ENCODE measurements at regions not wholly inside any gene's neighbourhood (a gene's known extent, or its start where the extent isn't known, plus 50 kb on each side); places are given as distances from the start of the nearest gene placed in this dataset.

DNA sequence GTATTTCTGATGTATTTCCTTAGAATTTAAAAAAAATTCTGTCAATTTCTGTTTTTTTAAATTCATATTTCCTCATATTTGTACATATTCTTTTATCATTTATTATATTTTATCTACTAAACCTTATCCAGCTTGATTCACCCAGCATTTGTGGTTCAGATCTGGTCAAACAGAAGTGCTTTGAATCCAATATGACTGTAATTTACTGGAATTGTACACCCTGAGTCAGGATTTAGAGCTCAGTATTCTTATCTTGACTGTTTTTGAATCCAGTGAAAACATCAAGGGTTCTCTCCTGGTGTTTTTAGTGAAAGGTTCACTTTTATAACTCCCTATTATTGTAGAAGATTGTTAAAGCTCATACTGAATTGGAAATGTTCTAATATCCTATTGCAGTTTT, 1077.0 kb upstream of the NCAM2 start:
- no peak for DNase-seq (ENCODE audit: low read depth in 4 of 4, low spot score in 1 of 4)

DNA sequence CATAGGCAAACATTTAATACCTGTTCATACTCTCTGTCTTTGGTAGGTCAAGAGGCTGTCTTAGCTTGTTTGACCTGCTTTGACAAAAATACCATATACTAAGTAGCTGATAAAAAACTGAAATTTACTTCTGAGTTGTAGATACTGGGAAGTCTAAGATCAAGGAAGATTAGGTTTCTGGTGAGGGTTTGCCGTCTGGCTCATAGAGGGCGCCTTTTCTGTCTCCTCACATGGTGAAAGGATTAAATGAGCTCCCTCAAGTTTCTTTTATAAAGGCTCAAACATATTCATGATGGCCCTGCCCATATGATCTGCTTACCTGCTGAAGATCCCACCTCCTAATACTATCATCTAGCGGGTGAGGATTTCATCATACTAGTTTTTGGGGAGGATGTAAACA, 1076.1 kb upstream of the NCAM2 start:
- no peak for DNase-seq (ENCODE audit: low read depth in 4 of 4, low spot score in 1 of 4)

DNA sequence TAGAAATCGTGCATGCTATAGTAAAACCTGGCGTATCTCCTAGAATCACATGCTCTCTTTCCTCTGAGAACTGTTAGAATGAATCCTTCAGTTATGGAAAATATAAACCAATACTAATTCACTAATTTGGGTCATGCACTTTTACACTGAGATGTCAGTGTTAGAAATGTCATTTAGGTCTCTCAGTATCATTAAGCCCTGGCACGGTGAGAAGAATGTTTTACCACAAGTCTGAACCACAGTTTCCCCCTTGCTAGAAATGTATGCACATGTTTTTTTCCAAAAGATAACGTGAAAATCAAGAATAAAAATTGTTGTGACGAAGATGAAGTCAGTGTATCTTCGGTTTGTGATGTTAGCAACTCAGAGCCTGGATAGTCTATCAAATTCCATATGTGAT, 1062.7 kb upstream of the NCAM2 start:
- no peak for DNase-seq (ENCODE audit: low read depth in 4 of 4, low spot score in 1 of 4)

DNA sequence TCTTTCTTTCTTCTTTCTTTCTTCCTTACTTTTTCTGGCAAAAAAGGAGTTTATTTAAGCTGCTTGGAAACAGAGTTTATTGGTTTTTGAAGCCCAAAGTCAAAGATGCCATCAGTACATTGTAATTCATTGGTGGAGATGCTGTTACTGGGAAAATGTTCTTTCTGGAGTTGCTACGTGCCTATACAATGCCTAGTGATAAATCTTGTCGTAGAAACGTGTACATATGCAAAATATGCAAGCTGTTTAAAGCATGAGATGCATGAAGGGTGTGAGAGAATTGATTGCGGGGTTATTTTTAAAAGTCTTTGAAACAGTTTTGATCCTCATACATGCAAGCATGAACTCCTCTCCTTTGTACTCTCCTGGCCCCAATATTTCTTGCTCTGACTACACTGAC, 1060.6 kb upstream of the NCAM2 start:
- DNase-seq (ENCODE audit: low read depth in 4 of 4, low spot score in 1 of 4): no peak

DNA sequence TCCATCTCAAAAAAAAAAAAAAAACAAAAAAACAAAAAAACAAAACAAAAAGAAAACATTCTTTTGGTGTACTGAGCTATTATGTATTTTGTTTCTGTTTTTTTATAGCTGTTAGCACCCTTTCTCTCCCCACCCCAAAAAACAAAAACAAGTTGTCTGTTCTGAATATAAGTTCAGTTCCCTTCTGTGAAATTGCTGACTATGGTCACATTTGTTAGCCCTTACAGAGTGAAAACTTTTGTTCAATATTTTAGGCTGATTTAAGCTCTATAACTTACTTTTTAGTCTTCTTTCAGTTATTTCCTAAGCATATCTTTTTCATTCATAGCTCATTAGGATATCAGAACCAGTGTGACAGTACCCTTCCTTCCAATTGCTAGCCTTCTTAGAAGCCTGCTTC, 1056.6 kb upstream of the NCAM2 start:
- no peak for DNase-seq (ENCODE audit: low read depth in 4 of 4, low spot score in 1 of 4)

DNA sequence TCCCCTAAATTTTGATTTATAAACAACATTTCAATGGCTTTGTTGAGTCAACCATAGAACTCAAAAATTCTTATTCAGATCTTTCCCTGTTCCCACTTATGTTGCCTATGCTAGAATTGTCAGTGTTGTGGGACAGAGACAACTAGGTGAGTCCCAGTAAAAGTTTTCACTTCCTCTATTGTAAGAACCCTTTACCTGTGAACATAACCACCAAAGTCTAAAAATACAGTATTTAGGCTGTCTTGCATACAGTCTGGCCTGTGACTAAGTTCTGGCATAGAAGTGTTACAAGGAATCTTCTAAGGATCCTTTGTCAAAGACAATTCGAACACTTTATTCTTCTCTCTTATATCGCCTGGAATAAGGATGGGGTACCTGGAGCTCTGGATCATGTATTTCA, 1047.9 kb upstream of the NCAM2 start:
- DNase-seq (ENCODE audit: low read depth in 4 of 4, low spot score in 1 of 4): no peak

DNA sequence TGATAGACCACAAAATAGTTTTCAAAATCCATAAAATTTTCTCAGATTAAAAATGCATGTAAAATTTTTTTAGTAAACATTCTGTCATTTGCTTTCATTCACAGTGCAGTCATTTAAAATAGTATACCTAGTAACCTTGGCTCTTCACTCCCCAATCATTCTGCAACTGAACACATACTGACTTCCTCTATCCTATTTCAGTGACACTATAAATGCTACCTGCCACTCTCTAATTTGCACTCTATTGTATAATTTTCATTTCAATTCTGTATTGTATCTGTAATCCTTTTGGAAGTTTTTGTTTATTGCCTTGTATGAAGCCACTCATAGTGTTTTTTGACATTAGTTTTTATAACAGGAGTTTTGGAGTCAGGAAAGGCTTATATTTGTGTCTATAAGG, 1029.1 kb upstream of the NCAM2 start:
- no peak for DNase-seq (ENCODE audit: low read depth in 4 of 4, low spot score in 1 of 4)

DNA sequence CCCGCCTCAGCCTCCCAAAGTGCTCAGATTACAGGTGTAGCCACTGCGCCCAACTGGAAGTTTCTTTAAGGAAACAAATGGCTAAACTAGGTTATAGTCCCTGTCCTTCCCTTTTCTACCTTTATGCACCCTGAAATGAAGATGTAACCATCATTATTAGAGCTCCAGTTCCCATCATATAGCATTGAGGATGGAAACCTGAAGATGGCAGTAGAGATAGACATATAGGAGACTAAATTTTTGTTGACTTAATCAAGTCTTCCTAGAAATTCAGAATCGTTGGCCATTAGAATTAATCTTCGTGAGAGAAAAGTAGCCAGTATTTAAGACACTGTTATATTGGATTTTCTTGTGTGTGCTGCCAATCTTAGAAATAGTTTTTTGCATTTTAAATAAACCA, 1016.3 kb upstream of the NCAM2 start:
- DNase-seq (ENCODE audit: low read depth in 4 of 4, low spot score in 1 of 4): no peak

DNA sequence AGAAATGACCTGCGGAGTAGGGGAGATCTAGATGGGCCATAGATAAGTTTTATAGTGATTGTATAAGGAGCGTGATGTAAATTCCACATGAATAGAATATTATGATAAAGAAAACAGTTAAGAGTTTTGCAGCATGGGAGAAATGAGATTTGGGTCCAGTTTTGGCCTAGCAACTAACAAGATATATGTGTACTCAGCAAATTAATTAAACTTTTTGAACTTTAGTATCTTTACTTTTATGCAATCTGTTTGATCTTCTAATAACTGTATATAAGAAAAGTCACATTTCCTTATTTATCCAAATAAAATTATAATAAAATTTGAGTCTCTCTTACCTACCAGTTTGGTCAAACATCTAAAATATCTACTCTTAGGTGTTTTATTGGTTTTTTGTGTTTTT, 1011.8 kb upstream of the NCAM2 start:
- DNase-seq (ENCODE audit: low read depth in 4 of 4, low spot score in 1 of 4): no peak

DNA sequence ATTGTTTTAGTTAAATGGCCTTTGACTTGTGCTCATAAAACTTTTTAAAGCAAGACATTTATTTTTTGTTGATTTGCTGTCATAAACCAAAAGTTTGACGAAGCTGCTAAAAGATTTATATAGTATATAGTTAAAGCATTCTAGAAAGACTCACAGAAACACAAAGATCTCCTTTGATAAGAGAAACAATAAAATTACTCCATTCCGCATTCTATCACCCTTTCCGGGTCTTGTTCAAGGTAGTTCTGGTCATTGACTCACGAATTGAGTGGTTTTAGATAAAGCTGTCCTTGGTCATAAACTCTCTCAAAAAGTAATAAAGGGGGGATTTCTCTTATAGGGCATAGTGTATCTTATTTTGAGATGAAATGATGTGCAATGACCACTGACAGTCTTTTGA, 1010.5 kb upstream of the NCAM2 start:
- DNase-seq (ENCODE audit: low read depth in 4 of 4, low spot score in 1 of 4): no peak

DNA sequence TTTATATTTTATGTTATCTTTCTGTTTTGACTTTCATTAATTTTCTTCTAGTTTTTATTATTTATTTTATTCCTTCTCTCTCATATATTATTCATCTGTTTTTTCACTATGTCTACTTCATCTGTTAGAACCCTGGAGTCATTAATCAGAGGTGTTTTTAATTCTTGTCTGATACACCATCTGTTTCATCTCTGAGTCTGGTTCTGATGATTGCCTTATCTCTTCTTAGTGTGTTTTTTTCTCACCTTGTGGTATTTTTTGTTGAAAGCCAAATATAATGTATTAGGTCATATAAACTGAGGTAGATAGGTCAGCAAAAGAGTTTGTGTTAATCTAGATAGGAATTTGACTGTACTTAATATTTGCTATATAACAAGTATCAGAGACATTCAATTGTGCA, 1005.7 kb upstream of the NCAM2 start:
- DNase-seq (ENCODE audit: low read depth in 4 of 4, low spot score in 1 of 4): no peak

DNA sequence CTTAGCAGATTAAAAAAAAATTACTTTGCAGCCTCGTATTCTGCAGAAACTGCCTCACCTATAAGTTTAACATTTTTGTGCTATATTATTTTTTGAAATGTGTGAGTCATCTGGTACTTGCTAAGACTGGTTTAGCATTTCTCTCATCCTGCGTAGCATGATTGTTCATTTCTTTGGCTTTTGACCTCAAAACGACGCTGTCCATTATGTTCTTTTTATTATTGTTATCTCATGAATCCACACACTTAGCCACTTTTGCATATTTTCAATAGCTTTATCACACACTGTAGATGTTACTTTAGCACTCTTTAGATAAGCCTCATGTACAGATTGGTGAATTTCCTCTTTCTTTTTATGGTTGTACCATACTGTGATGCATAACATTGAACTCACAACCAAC, 1004.9 kb upstream of the NCAM2 start:
- DNase-seq (ENCODE audit: low read depth in 4 of 4, low spot score in 1 of 4): no peak

DNA sequence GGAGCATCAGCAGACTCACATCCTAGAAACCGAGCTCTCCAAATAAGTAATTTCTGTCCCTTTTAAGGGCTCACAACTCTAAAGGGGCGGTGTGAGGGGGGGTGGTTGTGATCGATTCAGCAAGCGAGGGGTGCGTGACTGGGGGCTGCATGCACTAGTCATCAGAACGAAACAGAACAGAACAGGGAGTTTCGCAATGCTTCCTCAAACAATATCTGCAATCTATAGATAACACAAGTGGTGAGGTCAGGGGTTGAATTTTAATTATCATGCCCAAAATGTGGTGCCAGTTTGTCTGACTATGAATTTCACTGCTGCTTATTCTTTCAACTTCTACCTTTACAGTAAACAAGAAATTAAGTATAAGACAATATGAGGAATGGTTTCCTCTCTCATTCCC, 1003.0 kb upstream of the NCAM2 start:
- DNase-seq (ENCODE audit: low read depth in 4 of 4, low spot score in 1 of 4): no peak

DNA sequence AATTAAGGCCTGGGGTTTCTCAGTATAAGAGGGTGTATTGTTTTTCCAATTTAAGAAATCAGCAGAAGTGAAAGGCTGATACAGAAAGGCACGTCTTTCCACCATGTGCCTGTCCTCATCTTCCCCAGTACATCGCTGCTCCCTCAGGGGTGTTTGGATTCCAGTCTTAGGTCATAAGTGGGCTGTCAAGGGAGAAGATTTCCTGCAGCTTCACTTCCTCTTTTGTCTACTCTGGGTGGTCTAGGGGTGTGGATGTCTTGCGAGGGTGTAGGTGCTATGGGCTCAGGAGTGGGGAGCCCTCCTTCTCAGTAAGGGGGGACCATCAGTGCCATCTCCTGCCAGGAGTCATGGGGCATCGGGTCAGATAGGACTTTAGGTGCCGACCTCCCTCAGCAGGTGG, 999.8 kb upstream of the NCAM2 start:
- no peak for DNase-seq (ENCODE audit: low read depth in 4 of 4, low spot score in 1 of 4)

DNA sequence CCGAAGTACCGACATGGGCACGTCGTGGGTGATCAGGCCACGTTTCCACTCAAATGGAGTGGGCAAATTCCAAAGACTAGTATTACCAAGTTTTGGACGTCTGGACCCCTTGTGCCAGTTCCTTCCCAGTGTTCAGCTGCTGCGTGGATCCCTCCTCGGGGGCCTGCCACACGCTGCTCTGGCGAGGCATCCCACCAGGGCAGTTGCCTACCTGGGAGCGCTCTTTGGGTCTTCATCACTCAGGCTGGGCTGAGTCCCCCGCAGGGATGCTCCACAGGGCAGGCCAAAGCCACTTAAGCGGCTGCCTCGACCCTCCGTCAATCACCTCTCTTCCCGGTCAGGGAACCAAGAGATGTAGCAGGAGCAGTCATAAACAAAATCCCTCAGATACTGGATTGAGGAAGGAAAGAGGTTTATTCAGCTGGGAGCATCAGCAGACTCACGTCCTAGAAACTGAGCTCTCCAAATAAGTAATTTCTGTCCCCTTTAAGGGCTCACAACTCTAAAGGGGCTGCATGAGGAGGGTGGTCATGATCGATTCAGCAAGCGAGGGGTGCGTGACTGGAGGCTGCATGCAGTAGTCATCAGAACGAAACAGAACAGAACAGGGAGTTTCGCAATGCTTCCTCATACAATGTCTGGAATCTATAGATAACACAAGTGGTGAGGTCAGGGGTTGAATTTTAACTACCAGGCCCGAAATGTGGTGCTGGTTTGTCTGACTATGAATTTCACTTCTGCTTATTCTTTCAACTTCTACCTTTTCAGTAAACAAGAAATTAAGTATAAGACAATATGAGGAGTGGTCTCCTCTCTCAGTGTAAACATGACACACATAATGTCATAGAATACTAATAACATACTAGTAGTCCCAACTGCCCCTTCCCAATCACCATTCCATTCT, 998.6 kb upstream of the NCAM2 start:
- DNase-seq (ENCODE audit: low read depth in 4 of 4, low spot score in 1 of 4): no peak

DNA sequence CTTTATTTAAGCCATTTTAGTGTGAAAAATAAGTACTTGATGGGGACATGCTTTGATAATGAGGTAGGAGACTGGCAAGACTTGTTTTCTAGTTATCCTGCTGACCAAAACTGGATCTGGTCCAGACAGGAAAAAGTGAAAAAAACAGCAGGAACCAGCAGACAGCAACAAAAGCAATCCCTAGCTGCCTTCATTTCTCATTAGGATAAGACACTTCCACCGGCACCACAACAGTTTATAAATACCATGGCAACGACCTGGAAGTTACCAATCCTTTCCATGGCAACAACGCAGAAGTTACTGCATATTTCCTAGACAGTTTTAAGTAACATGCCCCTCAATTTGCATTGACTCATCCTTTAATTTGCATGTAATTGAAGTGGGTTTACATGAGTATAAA, 993.8 kb upstream of the NCAM2 start:
- no peak for DNase-seq (ENCODE audit: low read depth in 4 of 4, low spot score in 1 of 4)

DNA sequence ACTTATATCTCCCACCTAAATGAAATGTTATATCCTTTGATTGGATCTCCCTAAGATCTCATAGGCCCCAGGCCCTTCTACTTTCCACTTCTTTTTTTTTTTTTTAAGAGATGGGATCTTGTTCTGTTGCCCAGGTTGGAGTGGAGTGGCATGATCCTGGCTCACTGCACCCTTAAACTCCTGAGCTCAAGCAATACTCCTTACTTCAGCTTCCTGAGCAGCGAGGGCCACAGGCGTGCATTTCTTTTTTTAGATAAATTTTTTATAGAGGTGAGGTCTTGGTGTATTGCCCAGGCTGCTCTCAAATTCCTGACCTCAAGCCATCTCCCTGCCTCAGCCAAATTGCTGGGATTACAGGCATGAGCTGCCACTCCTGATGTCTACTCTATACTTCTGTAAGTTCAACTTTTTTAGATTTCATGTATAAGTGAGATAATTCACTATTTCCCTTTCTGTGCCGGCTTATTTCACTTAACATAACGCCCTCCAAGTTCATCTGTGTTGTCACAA, 987.5 kb upstream of the NCAM2 start:
- no peak for DNase-seq (ENCODE audit: low read depth in 4 of 4, low spot score in 1 of 4)

DNA sequence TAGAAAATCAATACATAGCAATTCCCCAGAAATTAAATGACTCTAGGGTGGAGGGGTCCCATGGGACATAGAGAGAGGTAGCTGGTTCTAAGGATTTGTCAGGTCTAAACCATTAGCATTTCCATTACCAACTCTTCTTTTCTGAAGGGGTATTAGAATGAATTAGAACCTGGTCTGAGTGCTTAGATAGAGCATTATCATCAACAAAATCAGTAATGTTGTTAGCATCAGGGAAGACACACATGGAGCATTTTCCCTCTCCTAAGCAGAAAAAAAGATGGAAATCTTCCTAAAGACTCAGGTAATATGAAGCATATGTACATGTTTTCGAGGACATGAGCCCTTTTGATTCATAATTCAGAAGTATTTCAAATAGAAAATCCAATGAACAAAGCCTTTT, 984.4 kb upstream of the NCAM2 start:
- no peak for DNase-seq (ENCODE audit: low read depth in 4 of 4, low spot score in 1 of 4)

DNA sequence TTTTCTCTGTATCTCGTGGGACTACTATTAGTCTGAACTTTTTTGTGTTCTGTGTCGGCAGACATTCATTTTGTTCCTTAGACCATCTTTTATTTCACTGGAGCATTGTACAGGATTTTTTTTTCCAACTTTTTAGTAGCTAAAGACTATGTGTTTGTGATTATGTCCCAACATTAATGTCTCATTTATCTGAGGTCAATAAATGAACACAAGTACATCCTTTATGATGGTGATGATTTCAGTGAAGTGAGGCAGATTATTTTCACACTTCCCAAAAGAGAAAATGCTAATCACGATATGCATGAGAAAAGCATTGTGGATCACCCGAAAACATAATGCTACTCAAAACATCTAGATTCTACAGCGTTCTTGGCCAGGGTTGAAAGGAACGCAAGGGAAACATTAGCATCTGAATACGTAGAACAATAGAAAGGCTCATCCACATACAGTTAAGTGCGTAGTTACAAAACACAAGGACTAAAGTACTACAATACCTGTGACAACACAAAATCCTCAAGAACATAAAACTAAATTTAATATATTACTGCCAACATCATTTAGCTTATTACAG, 981.7 kb upstream of the NCAM2 start:
- no peak for DNase-seq (ENCODE audit: low read depth in 4 of 4, low spot score in 1 of 4)

DNA sequence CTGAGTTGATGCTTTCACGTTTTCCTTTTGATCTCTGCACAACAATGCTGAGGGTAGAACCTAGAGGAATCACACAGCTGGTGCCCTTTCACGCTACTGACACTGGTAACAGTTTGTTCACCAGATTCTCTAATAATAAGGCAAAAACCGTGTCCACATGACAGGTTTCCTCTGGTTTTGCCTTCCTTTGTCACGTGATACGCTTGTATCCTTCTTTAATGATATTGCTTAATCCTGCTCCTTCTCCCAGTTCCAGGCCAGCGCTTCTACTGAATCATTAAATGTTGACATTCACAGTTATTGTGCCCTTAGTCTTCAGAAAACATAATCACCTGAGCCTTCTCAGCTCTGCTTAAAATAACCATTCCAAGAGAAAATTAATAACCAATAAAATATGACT, 978.2 kb upstream of the NCAM2 start:
- no peak for DNase-seq (ENCODE audit: low read depth in 4 of 4, low spot score in 1 of 4)

DNA sequence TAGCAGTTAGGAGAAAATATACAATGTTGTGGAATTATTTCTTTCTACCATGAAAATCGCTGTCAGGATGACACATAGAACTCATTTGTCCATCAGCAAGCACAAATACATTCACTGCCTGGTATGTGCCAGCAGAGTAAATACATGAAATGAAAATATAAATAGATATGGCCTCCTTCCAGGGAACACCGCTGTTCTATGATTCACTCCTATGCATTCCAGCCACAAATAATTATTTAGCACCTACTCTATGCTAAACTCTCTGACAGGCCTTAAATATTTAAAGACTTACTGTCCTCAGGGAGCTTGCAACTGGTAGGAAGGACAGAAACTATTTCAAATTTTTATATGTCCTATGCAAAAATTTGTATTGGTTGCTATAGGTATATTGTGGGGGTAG, 975.0 kb upstream of the NCAM2 start:
- DNase-seq (ENCODE audit: low read depth in 4 of 4, low spot score in 1 of 4): no peak

DNA sequence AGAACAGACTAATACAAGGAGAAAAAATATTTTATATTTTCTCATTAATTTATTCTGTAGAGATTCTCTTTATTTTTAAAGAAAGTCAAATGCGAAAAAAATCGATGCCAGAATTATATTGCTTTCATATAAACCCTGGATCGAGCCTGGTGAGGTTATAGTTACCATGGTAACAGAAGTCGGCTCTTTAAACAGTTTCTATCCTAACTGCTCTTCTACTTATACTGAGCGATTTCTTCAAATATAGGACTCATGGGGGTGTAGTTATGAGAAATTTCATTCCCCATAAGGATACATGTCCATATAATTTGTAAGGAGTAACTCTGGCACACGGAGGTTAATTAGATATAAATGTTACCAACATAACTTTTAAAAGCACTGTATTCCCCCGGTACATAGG, 973.5 kb upstream of the NCAM2 start:
- DNase-seq (ENCODE audit: low read depth in 4 of 4, low spot score in 1 of 4): no peak

DNA sequence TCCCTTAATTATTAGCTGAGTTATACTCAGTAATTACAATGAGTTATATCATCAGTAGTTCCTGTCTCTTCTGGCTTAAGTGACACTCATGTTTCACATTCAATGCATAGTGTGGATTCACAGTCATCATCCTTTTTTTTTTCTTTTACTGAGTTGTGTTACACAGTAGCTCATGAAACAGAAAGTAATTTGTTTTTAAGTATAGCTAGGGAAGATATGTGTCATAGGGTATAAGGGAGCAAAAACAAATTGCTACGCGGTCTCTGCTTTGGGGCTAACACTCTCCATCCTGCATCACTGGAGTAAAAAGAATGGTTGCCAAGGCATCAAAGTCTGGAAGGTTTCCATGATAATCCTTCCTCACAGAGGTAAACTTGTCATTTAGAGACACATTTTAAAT, 971.7 kb upstream of the NCAM2 start:
- DNase-seq (ENCODE audit: low read depth in 4 of 4, low spot score in 1 of 4): no peak

All from stimulated activated CD4-positive, alpha-beta T cell treated with anti-CD3 and anti-CD28 coated beads, Interleukin-1b, Interleukin-23, amount 100 ng/mL, for 24 hours (primary cell).